CD4-positive, CD25-positive, alpha-beta regulatory T cell (primary cell): ENCODE measurements at regions not wholly inside any gene's neighbourhood (a gene's known extent, or its start where the extent isn't known, plus 50 kb on each side); places are given as distances from the start of the nearest gene placed in this dataset.

Source experiments
- ATAC-seq, 2 donors: fragments of 150-1000 bp; cut with Tn5 transposase; one replicate each; pipeline ENCODE4 v1.10.0; 2021; ENCODE audit warnings: low read depth in 2 of 2, moderate number of reproducible peaks in 2 of 2, moderate library complexity in 1 of 2
- DNase-seq, 3 donors: peaks; one replicate each; pipeline versions ENCODE4 v3.0.0 to v3.0.0-alpha.2; 2012 to 2022; ENCODE audit warnings: mixed read lengths in 1 of 3
- H3K27ac ChIP-seq: one replicate; pipeline ENCODE4 v1.7.0; 2013; ENCODE audit warnings: mild to moderate bottlenecking, low read length; ENCODE audit not compliant: insufficient read depth, poor library complexity, severe bottlenecking
- H3K27me3 ChIP-seq: one replicate; pipeline ENCODE4 v1.7.0; 2013; ENCODE audit warnings: low read length; ENCODE audit not compliant: control insufficient read depth, insufficient read depth
- H3K36me3 ChIP-seq: one replicate; pipeline ENCODE4 v1.7.0; 2013; ENCODE audit warnings: mild to moderate bottlenecking, low read length, moderate library complexity; ENCODE audit not compliant: control insufficient read depth, insufficient read depth
- H3K4me1 ChIP-seq: 2 replicates; pipeline ENCODE4 v1.7.0; 2013; ENCODE audit warnings: mild to moderate bottlenecking, low read length; ENCODE audit not compliant: insufficient read depth, control insufficient read depth, poor library complexity, severe bottlenecking
- H3K4me3 ChIP-seq: one replicate; pipeline ENCODE4 v1.7.0; 2013; ENCODE audit warnings: low read depth, mild to moderate bottlenecking, low read length, moderate library complexity
- H3K9me3 ChIP-seq, 2 experiments: 1 replicate in 1 of 2; 2 replicates in 1 of 2; pipeline ENCODE4 v1.7.0; 2013; ENCODE audit warnings: low read length in 2 of 2, mild to moderate bottlenecking in 1 of 2, moderate library complexity in 1 of 2; ENCODE audit not compliant: control insufficient read depth in 2 of 2
- H3K27ac Mint-ChIP-seq, 3 donors: one replicate each; pipeline ENCODE4 v1.8.0; 2020 to 2022; ENCODE audit warnings: mild to moderate bottlenecking in 3 of 3, mixed read lengths in 3 of 3, moderate library complexity in 2 of 3
- H3K27me3 Mint-ChIP-seq: one replicate; pipeline ENCODE4 v1.8.0; 2022; ENCODE audit warnings: mild to moderate bottlenecking, mixed read lengths
- H3K36me3 Mint-ChIP-seq: one replicate; pipeline ENCODE4 v1.8.0; 2020; ENCODE audit warnings: mixed read lengths
- H3K4me1 Mint-ChIP-seq, 4 donors: one replicate each; pipeline ENCODE4 v1.8.0; 2020 to 2022; ENCODE audit warnings: mixed read lengths in 4 of 4, mild to moderate bottlenecking in 1 of 4
- H3K4me3 Mint-ChIP-seq, 4 donors: one replicate each; pipeline ENCODE4 v1.8.0; 2020 to 2022; ENCODE audit warnings: mild to moderate bottlenecking in 4 of 4, mixed read lengths in 4 of 4, moderate library complexity in 3 of 4
- H3K9me3 Mint-ChIP-seq, 7 donors: one replicate each; pipeline ENCODE4 v1.8.0; 2020 to 2022; ENCODE audit warnings: mixed read lengths in 7 of 7, mild to moderate bottlenecking in 3 of 7, moderate library complexity in 2 of 7

- H3K27me3 Mint-ChIP-seq: peaks cover 24% of the 10 kb centered on the region
- no peak overlapping the region for H3K4me3 Mint-ChIP-seq
- peaks cover 0 to 8% (median 0%) of the 10 kb centered on the region in 4 donors for H3K4me1 Mint-ChIP-seq
- Histone ChIP-seq H3K9me3 (no peaks in the 10 kb centered on the region), H3K4me3 (no peak overlapping the region), H3K27me3 (peaks cover 4% of the 10 kb centered on the region), H3K36me3 (no peaks in the 10 kb centered on the region), H3K4me1 (no peaks in the 10 kb centered on the region), H3K27ac (no peak overlapping the region)
- H3K27ac Mint-ChIP-seq: no peak overlapping the region
- ATAC-seq (no peak), DNase-seq (no peak)
- H3K36me3 Mint-ChIP-seq: no peaks in the 10 kb centered on the region
- peaks cover 0 to 8% (median 2%) of the 10 kb centered on the region in 7 donors for H3K9me3 Mint-ChIP-seq
These were observed 127.9 kb downstream of the AXIN2 start for GRCh38 chr17:65433592-65433991.

- peaks cover 24% of the 10 kb centered on the region for H3K27me3 Mint-ChIP-seq
- Histone ChIP-seq H3K9me3 (no peaks in the 10 kb centered on the region), H3K4me3 (no peak overlapping the region), H3K27ac (no peak overlapping the region), H3K36me3 (no peaks in the 10 kb centered on the region), H3K4me1 (no peaks in the 10 kb centered on the region), H3K27me3 (peaks cover 3% of the 10 kb centered on the region)
- DNase-seq: no peak
- peaks cover 0 to 8% (median 0%) of the 10 kb centered on the region in 4 donors for H3K4me1 Mint-ChIP-seq
- no peak overlapping the region for H3K27ac Mint-ChIP-seq
- H3K36me3 Mint-ChIP-seq: no peaks in the 10 kb centered on the region
- H3K9me3 Mint-ChIP-seq: peaks cover 0 to 8% (median 2%) of the 10 kb centered on the region in 7 donors
- no peak overlapping the region for H3K4me3 Mint-ChIP-seq
- ATAC-seq: no peak
These were observed 128.3 kb downstream of the AXIN2 start for GRCh38 chr17:65433157-65433556.

- H3K9me3 ChIP-seq: no peaks in the 10 kb centered on the region
- H3K36me3 ChIP-seq: no peaks in the 10 kb centered on the region
- no peak overlapping the region for H3K27ac ChIP-seq
- H3K27me3 Mint-ChIP-seq: peaks cover 19% of the 10 kb centered on the region
- peaks cover 0 to 9% (median 5%) of the 10 kb centered on the region in 7 donors for H3K9me3 Mint-ChIP-seq
- ATAC-seq: no peak
- no peaks in the 10 kb centered on the region for H3K36me3 Mint-ChIP-seq
- peaks cover 0 to 8% (median 0%) of the 10 kb centered on the region in 4 donors for H3K4me1 Mint-ChIP-seq
- H3K4me3 ChIP-seq: no peak overlapping the region
- no peak overlapping the region for H3K27ac Mint-ChIP-seq
- no peak overlapping the region for H3K4me3 Mint-ChIP-seq
- no peak for DNase-seq
- no peaks in the 10 kb centered on the region for H3K4me1 ChIP-seq
- peaks cover 3% of the 10 kb centered on the region for H3K27me3 ChIP-seq
These were observed 130.3 kb downstream of the AXIN2 start for GRCh38 chr17:65431116-65431515.

- peaks cover 15% of the 10 kb centered on the region for H3K27me3 Mint-ChIP-seq
- peaks cover 3% of the 10 kb centered on the region for H3K27me3 ChIP-seq
- DNase-seq (no peak), ATAC-seq (no peak)
- H3K27ac ChIP-seq: no peak overlapping the region
- no peaks in the 10 kb centered on the region for H3K36me3 ChIP-seq
- no peak overlapping the region for H3K4me3 Mint-ChIP-seq
- peaks cover 0 to 17% (median 7%) of the 10 kb centered on the region in 7 donors for H3K9me3 Mint-ChIP-seq
- H3K36me3 Mint-ChIP-seq: no peaks in the 10 kb centered on the region
- H3K4me1 Mint-ChIP-seq: peaks cover 0 to 8% (median 0%) of the 10 kb centered on the region in 4 donors
- peaks cover 0 to 3% of the 10 kb centered on the region in 2 experiments for H3K9me3 ChIP-seq
- no peak overlapping the region for H3K4me3 ChIP-seq
- no peak overlapping the region for H3K27ac Mint-ChIP-seq
- H3K4me1 ChIP-seq: no peaks in the 10 kb centered on the region
These were observed 131.1 kb downstream of the AXIN2 start for GRCh38 chr17:65430209-65430833.

- no peaks in the 10 kb centered on the region for H3K36me3 ChIP-seq
- H3K27ac ChIP-seq: no peak overlapping the region
- H3K4me3 Mint-ChIP-seq: no peak overlapping the region
- no peaks in the 10 kb centered on the region for H3K27me3 Mint-ChIP-seq
- DNase-seq (no peak), ATAC-seq (no peak)
- no peaks in the 10 kb centered on the region for H3K4me1 Mint-ChIP-seq
- H3K27me3 ChIP-seq: no peaks in the 10 kb centered on the region
- no peaks in the 10 kb centered on the region for H3K4me1 ChIP-seq
- peaks cover 0 to 18% (median 8%) of the 10 kb centered on the region in 7 donors for H3K9me3 Mint-ChIP-seq
- no peak overlapping the region for H3K27ac Mint-ChIP-seq
- H3K4me3 ChIP-seq: no peak overlapping the region
- no peaks in the 10 kb centered on the region for H3K36me3 Mint-ChIP-seq
- peaks cover 0 to 5% of the 10 kb centered on the region in 2 experiments for H3K9me3 ChIP-seq
These were observed 137.9 kb downstream of the AXIN2 start for GRCh38 chr17:65423346-65424140.

- H3K27me3 Mint-ChIP-seq: peaks cover 10% of the 10 kb centered on the region
- H3K36me3 Mint-ChIP-seq: no peaks in the 10 kb centered on the region
- Histone ChIP-seq H3K4me3 (no peak overlapping the region), H3K36me3 (no peaks in the 10 kb centered on the region), H3K4me1 (no peaks in the 10 kb centered on the region), H3K9me3 (no peaks in the 10 kb centered on the region), H3K27me3 (no peaks in the 10 kb centered on the region), H3K27ac (no peak overlapping the region)
- H3K9me3 Mint-ChIP-seq: peaks cover 0 to 4% (median 0%) of the 10 kb centered on the region in 7 donors
- H3K4me1 Mint-ChIP-seq: no peaks in the 10 kb centered on the region
- no peak overlapping the region for H3K27ac Mint-ChIP-seq
- H3K4me3 Mint-ChIP-seq: no peak overlapping the region
- ATAC-seq (no peak), DNase-seq (no peak)
These were observed 142.8 kb downstream of the AXIN2 start for GRCh38 chr17:65418622-65419021.

GRCh38 chr17:65417406-65418221, 143.8 kb downstream of the AXIN2 start:
- Histone ChIP-seq H3K9me3 (no peaks in the 10 kb centered on the region), H3K27ac (no peak overlapping the region), H3K36me3 (no peaks in the 10 kb centered on the region), H3K4me1 (no peaks in the 10 kb centered on the region), H3K27me3 (no peaks in the 10 kb centered on the region), H3K4me3 (no peak overlapping the region)
- no peaks in the 10 kb centered on the region for H3K4me1 Mint-ChIP-seq
- no peaks in the 10 kb centered on the region for H3K36me3 Mint-ChIP-seq
- no peak overlapping the region for H3K27ac Mint-ChIP-seq
- no peak for ATAC-seq
- peaks cover 0 to 3% (median 0%) of the 10 kb centered on the region in 7 donors for H3K9me3 Mint-ChIP-seq
- no peak for DNase-seq
- peaks cover 10% of the 10 kb centered on the region for H3K27me3 Mint-ChIP-seq
- H3K4me3 Mint-ChIP-seq: no peak overlapping the region
